ENCODE measurements at regions not wholly inside any gene's neighbourhood (a gene's known extent, or its start where the extent isn't known, plus 50 kb on each side); places are given as distances from the start of the nearest gene placed in this dataset.

- Histone ChIP-seq H3K9me2 (no peaks in the 10 kb centered on the region), H3K4me1 (ENCODE audit: control insufficient read depth in 1 of 2, insufficient read depth in 2 of 2, low read depth in 1 of 2, low read length in 1 of 2) (no peaks in the 10 kb centered on the region), H2AFZ (ENCODE audit: low read depth) (no peak overlapping the region), H3K27ac (ENCODE audit: low read depth in 2 of 2, low read length in 1 of 2) (no peak overlapping the region), H3K4me3 (ENCODE audit: low read depth in 2 of 2, low read length in 1 of 2) (no peak overlapping the region; a peak in 1 of 4 replicates), H4K20me1 (ENCODE audit: insufficient read depth) (no peaks in the 10 kb centered on the region), H3K36me3 (replicated peaks in 1 of 2; ENCODE audit: control insufficient read depth in 1 of 2, insufficient read depth in 2 of 2, low read length in 1 of 2) (no peaks in the 10 kb centered on the region), H3K4me2 (no peak overlapping the region), H3K27me3 (ENCODE audit: insufficient read depth) (no peaks in the 10 kb centered on the region), H3K79me2 (ENCODE audit: insufficient read depth) (no peaks in the 10 kb centered on the region), H3F3A (replicated peaks; ENCODE audit: insufficient read depth) (no peaks in the 10 kb centered on the region), H3K9me3 (no peaks in the 10 kb centered on the region), H3K9ac (no peak overlapping the region)
- TF ChIP-seq MEF2A (IDR thresholded peaks at IDR 0.05; ENCODE audit: borderline replicate concordance, low read depth) (no peak), TEAD4 (IDR thresholded peaks at IDR 0.05; ENCODE audit: borderline replicate concordance, insufficient read depth) (no peak), RCOR1 (IDR thresholded peaks at IDR 0.05; ENCODE audit: low read length) (no peak), NFIC (IDR thresholded peaks at IDR 0.05; ENCODE audit: borderline replicate concordance) (no peak), EP300 (IDR thresholded peaks at IDR 0.05; ENCODE audit: borderline replicate concordance in 1 of 2, low read depth in 1 of 2, low read length in 1 of 2) (no peak), FOXM1 (IDR thresholded peaks at IDR 0.05; ENCODE audit: low read depth) (no peak), ZBTB33 (IDR thresholded peaks at IDR 0.05; ENCODE audit: borderline replicate concordance, low read depth) (no peak), USF2 (IDR thresholded peaks at IDR 0.05; ENCODE audit: borderline replicate concordance, low read depth, low read length) (no peak), IRF3 (IDR thresholded peaks at IDR 0.05; ENCODE audit: low read depth, low read length) (no peak), REST (IDR thresholded peaks at IDR 0.05; ENCODE audit: low read depth, low read length) (no peak)
- 37% methylated on average over 10 of the region's 19 CpGs for WGBS (ENCODE audit: low lambda C conversion rate)
- POLR2A ChIA-PET = interaction anchor here (0.7 kb wide), 1 partner anchor 440 kb away, joined by 3 read pairs; no protein-coding TSS in a partner anchor
- DNase-seq = no peak
- CTCF ChIA-PET = interaction anchor here (0.6 to 1.4 kb wide), 2 partner anchors 9 to 216 kb away, joined by 5 to 7 read pairs; no protein-coding TSS in a partner anchor
Observed at GRCh38 chr1:230581446-230582079, 60.7 kb upstream of the COG2 start.
